CD4-positive, alpha-beta T cell (primary cell): ENCODE measurements at regions not wholly inside any gene's neighbourhood (a gene's known extent, or its start where the extent isn't known, plus 50 kb on each side); places are given as distances from the start of the nearest gene placed in this dataset.

Experiments
- ATAC-seq: fragments of 200-7000 bp; cut with Tn5 transposase; one replicate; pipeline ENCODE4 v1.10.0; 2022; ENCODE audit warnings: mild to moderate bottlenecking; ENCODE audit not compliant: poor library complexity
- CTCF ChIA-PET: fragments of 350-600 bp; sonication (Branson Sonifier 250); formaldehyde crosslinking; loops from one replicate; lab custom pipeline; 2021; ENCODE audit warnings: antibody characterized with exemption, inconsistent platforms; lab: Charles Lee
- POLR2A ChIA-PET: fragments of 350-600 bp; sonication (Branson Sonifier 250); formaldehyde crosslinking; loops from one replicate; lab custom pipeline; 2021; ENCODE audit warnings: antibody characterized with exemption, inconsistent platforms; lab: Charles Lee
- DNase-seq, 14 experiments: peaks; one replicate each; pipeline ENCODE4 v3.0.0-alpha.2; 2013 to 2020; ENCODE audit warnings: mixed read lengths in 2 of 14
- H3K27ac ChIP-seq, 2 donors: one replicate each; pipeline versions ENCODE4 v1.5.1 to v1.7.0; 2013; ENCODE audit warnings: low read length in 2 of 2, low read depth in 1 of 2, mild to moderate bottlenecking in 1 of 2
- H3K27me3 ChIP-seq, 2 experiments: 1 replicate in 1 of 2; 2 replicates in 1 of 2; pipeline versions ENCODE4 v1.6.1 to v1.7.0; 2013; ENCODE audit warnings: low read length in 2 of 2, control low read depth in 1 of 2, mild to moderate bottlenecking in 1 of 2, moderate library complexity in 1 of 2; ENCODE audit not compliant: insufficient read depth in 2 of 2, control insufficient read depth in 1 of 2
- H3K36me3 ChIP-seq: one replicate; pipeline ENCODE4 v1.6.1; 2013; ENCODE audit warnings: low read length, control low read depth; ENCODE audit not compliant: insufficient read depth
- H3K4me1 ChIP-seq: one replicate; pipeline ENCODE4 v1.6.1; 2013; ENCODE audit warnings: low read length, control low read depth; ENCODE audit not compliant: insufficient read depth
- H3K4me3 ChIP-seq: one replicate; pipeline ENCODE4 v1.5.1; 2013; ENCODE audit warnings: mild to moderate bottlenecking, low read length, moderate library complexity
- H3K9me3 ChIP-seq, 2 experiments: 1 replicate in 1 of 2; 2 replicates in 1 of 2; pipeline versions ENCODE4 v1.6.1 to v1.7.0; 2013; ENCODE audit warnings: low read length in 2 of 2, mild to moderate bottlenecking in 2 of 2, control low read depth in 1 of 2, moderate library complexity in 1 of 2; ENCODE audit not compliant: control insufficient read depth in 1 of 2, insufficient read depth in 1 of 2
- H3K27ac Mint-ChIP-seq: one replicate; pipeline ENCODE4 v1.8.0; 2020; ENCODE audit warnings: mixed read lengths
- H3K27me3 Mint-ChIP-seq: one replicate; pipeline ENCODE4 v1.8.0; 2021; ENCODE audit warnings: mixed read lengths
- H3K36me3 Mint-ChIP-seq: one replicate; pipeline ENCODE4 v1.8.0; 2021; ENCODE audit warnings: low read depth, mixed read lengths
- H3K4me1 Mint-ChIP-seq: one replicate; pipeline ENCODE4 v1.8.0; 2021; ENCODE audit warnings: low read depth, mixed read lengths
- H3K4me3 Mint-ChIP-seq: one replicate; pipeline ENCODE4 v1.8.0; 2020; ENCODE audit warnings: mild to moderate bottlenecking, mixed read lengths
- H3K9me3 Mint-ChIP-seq: one replicate; pipeline ENCODE4 v1.8.0; 2020; ENCODE audit warnings: mixed read lengths
- intact Hi-C, 2 experiments: fragments of 100-400 bp; cut with DNase I in 1 of 2; cut with micrococcal nuclease in 1 of 2; formaldehyde crosslinking; loops; one replicate each; pipeline versions ENCODE4 v1.15.1 to v1.9.0; 2023 to 2025; cut with DNase I, micrococcal nuclease
- TF ChIP-seq, protein P1 (sequence below): fragments of 200-600 bp; IDR thresholded peaks from one replicate; pipeline ENCODE4 v1.8.0; 2022; ENCODE audit warnings: antibody characterized with exemption, mild to moderate bottlenecking

DNA sequence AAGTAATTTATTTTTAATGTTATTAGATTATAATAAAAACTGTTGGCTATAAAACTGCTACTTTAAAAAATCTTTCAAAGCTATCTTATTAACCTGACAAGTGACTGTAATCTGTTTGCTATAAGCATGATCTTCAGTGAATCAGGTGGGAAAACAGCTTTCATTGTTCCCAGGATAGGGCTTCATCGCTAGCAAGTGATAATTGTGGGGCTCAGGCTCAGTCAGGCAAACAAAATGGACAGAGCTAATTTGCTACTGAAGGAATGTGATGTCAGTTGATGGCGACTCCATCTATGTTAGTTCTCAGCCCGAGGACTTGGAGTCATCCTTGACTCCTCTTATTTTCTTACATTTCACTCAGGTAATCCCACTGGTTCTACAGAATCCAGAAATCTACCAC lies 125.0 kb downstream of the RASSF10 start:
- no peaks in the 10 kb centered on the region for H3K9me3 Mint-ChIP-seq
- no peaks in the 10 kb centered on the region for H3K9me3 ChIP-seq
- intact Hi-C loops: no loop called here
- H3K36me3 ChIP-seq: no peaks in the 10 kb centered on the region
- no peak overlapping the region for H3K4me3 ChIP-seq
- H3K4me3 Mint-ChIP-seq: no peak overlapping the region
- ChIA-PET CTCF (no interaction called here), POLR2A (no interaction called here)
- no peak overlapping the region for H3K27ac Mint-ChIP-seq
- no peak for DNase-seq
- no peak overlapping the region for H3K27ac ChIP-seq
- H3K27me3 ChIP-seq: peaks cover 0 to 3% of the 10 kb centered on the region in 2 experiments
- no peaks in the 10 kb centered on the region for H3K36me3 Mint-ChIP-seq
- H3K27me3 Mint-ChIP-seq: peaks cover 35% of the 10 kb centered on the region
- no peak for ATAC-seq
- TF ChIP-seq, protein P1, sequence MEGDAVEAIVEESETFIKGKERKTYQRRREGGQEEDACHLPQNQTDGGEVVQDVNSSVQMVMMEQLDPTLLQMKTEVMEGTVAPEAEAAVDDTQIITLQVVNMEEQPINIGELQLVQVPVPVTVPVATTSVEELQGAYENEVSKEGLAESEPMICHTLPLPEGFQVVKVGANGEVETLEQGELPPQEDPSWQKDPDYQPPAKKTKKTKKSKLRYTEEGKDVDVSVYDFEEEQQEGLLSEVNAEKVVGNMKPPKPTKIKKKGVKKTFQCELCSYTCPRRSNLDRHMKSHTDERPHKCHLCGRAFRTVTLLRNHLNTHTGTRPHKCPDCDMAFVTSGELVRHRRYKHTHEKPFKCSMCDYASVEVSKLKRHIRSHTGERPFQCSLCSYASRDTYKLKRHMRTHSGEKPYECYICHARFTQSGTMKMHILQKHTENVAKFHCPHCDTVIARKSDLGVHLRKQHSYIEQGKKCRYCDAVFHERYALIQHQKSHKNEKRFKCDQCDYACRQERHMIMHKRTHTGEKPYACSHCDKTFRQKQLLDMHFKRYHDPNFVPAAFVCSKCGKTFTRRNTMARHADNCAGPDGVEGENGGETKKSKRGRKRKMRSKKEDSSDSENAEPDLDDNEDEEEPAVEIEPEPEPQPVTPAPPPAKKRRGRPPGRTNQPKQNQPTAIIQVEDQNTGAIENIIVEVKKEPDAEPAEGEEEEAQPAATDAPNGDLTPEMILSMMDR: no peak
- H3K4me1 Mint-ChIP-seq: no peaks in the 10 kb centered on the region
- H3K4me1 ChIP-seq: no peaks in the 10 kb centered on the region

GRCh38 chr11:13134886-13135285 lies 125.8 kb downstream of the RASSF10 start:
- Histone ChIP-seq H3K36me3 (no peaks in the 10 kb centered on the region), H3K4me1 (no peaks in the 10 kb centered on the region), H3K9me3 (no peaks in the 10 kb centered on the region), H3K4me3 (no peak overlapping the region), H3K27me3 (peaks cover 0 to 3% of the 10 kb centered on the region in 2 experiments), H3K27ac (no peak overlapping the region)
- H3K27me3 Mint-ChIP-seq: peaks cover 39% of the 10 kb centered on the region
- no peaks in the 10 kb centered on the region for H3K36me3 Mint-ChIP-seq
- no peak overlapping the region for H3K4me3 Mint-ChIP-seq
- intact Hi-C loops: no loop called here
- no peaks in the 10 kb centered on the region for H3K4me1 Mint-ChIP-seq
- CTCF ChIA-PET: no interaction called here
- no peaks in the 10 kb centered on the region for H3K9me3 Mint-ChIP-seq
- H3K27ac Mint-ChIP-seq: no peak overlapping the region
- TF ChIP-seq, protein P1: no peak
- ATAC-seq (no peak), DNase-seq (no peak)
- POLR2A ChIA-PET: no interaction called here

DNA sequence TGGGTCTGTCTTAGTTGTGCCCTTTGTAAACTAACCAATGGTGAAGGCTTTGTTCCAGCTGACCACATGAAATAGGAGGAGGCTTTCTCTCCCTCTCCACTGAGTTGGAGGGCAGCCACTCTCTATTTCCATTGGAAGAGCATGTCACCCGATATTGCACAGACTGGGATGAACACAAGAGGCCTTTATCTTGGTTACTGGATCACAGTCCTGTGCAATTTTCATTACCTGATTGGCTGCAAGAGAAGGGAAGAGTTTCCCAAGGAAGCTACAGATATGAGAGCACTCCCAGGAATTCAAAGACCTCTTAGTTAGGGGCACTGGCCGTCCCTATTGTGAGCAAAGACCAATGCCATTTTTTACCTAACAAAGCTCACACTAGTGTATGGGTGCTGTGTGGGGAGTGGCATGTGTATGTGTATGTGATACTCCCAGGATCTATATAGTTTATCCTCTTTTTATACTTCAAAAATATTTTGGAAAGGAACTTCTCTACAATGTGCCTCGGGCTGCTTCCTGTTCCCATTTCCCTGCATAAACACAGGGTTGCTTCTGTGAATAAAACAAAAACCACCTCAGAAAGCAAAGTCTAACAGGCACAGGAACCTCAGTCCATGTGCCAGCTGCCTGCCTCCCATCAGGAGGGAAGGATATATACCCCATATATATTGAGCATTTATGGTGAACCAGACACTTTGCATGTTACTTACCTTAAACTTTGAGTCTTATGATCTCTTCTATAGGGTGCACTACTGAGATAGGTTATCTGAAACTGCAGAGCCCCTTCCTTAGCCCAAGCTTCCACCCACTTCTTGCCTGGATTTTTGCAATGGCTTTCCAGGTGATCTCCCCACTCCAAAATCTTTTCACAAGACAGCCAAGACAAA lies 126.5 kb downstream of the RASSF10 start:
- Mint-ChIP-seq H3K36me3 (no peaks in the 10 kb centered on the region), H3K4me1 (no peaks in the 10 kb centered on the region), H3K27ac (no peak overlapping the region), H3K27me3 (peaks cover 46% of the 10 kb centered on the region), H3K9me3 (no peaks in the 10 kb centered on the region), H3K4me3 (no peak overlapping the region)
- TF ChIP-seq, protein P1: no peak
- Histone ChIP-seq H3K27ac (no peak overlapping the region), H3K27me3 (peaks cover 0 to 5% of the 10 kb centered on the region in 2 experiments), H3K9me3 (peaks cover 0 to under 1% of the 10 kb centered on the region in 2 experiments), H3K36me3 (no peaks in the 10 kb centered on the region), H3K4me1 (no peaks in the 10 kb centered on the region), H3K4me3 (no peak overlapping the region)
- no peak for ATAC-seq
- no peak for DNase-seq
- POLR2A ChIA-PET: no interaction called here
- CTCF ChIA-PET: interaction anchor here (1.4 kb wide), 1 partner anchor 17 kb away, joined by 3 read pairs; no protein-coding TSS in a partner anchor
- intact Hi-C loops: no loop called here
